K562 (cell line): ENCODE measurements at regions not wholly inside any gene's neighbourhood (a gene's known extent, or its start where the extent isn't known, plus 50 kb on each side); places are given as distances from the start of the nearest gene placed in this dataset.

Source experiments
- ATAC-seq: fragments of 200-7000 bp; cut with Tn5 transposase; 3 replicates; pipeline ENCODE4 v1.9.1; 2020; ENCODE audit warnings: moderate library complexity
- BruUV-seq: library from RNA; stranded (reverse); fragments of 400-500 nt; replicated peaks from 2 replicates; lab custom pipeline; 2021; lab: Mats Ljungman, UMichigan
- CTCF ChIA-PET: fragments of 300-600 bp; formaldehyde crosslinking; extraction: SDS; loops from one replicate; lab custom pipeline; 2021; ENCODE audit warnings: low intra/inter-chr PET ratio; lab: Yijun Ruan, JAX
- POLR2A ChIA-PET: fragments of 300-600, 350-650 bp; sonication (Branson Sonifier 250); formaldehyde crosslinking; extraction: SDS; loops from one replicate; lab custom pipeline; 2021; ENCODE audit warnings: antibody characterized with exemption, inconsistent platforms; lab: Yijun Ruan, JAX
- DNase-seq, 4 experiments: peaks; one replicate each; pipeline versions ENCODE4 v3.0.0 to v3.0.0-alpha.2; 2011 to 2018; ENCODE audit warnings: low spot score in 3 of 4, mixed read lengths in 3 of 4; ENCODE audit errors: extremely low read depth in 1 of 4
- FAIRE-seq: peaks from 2 replicates; lab custom pipeline; 2011; peaks lifted over from hg19 to GRCh38; lab: Jason Lieb, UNC
- H2AFZ ChIP-seq: 2 replicates; pipeline ENCODE4 v1.6.0; 2011; ENCODE audit warnings: low read depth, low read length, control low read depth, inconsistent platforms
- H3K27ac ChIP-seq: fragments of 200-600 bp; 3 replicates; pipeline ENCODE4 v1.8.0; 2011; ENCODE audit warnings: low read depth, mild to moderate bottlenecking, control low read depth, inconsistent platforms, low read length, moderate library complexity, mixed read lengths; ENCODE audit errors: extremely low read depth
- H3K27me3 ChIP-seq, 2 experiments: fragments of 300-600 bp in 1 of 2; 2 replicates in 1 of 2; 3 replicates in 1 of 2; pipeline versions ENCODE4 v1.6.0 to v1.8.0; 2011; ENCODE audit warnings: inconsistent platforms in 2 of 2, low read length in 2 of 2, mild to moderate bottlenecking in 1 of 2, mixed read lengths in 1 of 2, moderate library complexity in 1 of 2; ENCODE audit not compliant: control insufficient read depth in 2 of 2, insufficient read depth in 2 of 2
- H3K36me3 ChIP-seq: fragments of 300-600 bp; 3 replicates; pipeline ENCODE4 v1.8.0; 2011; ENCODE audit warnings: mild to moderate bottlenecking, low read length, inconsistent platforms; ENCODE audit not compliant: control insufficient read depth, insufficient read depth
- H3K4me1 ChIP-seq, 2 experiments: fragments of 200-600 bp in 1 of 2; replicated peaks in 1 of 2; 2 replicates in 1 of 2; 3 replicates in 1 of 2; pipeline versions ENCODE4 v1.5.1 to v1.8.0; 2011; ENCODE audit warnings: inconsistent platforms in 2 of 2, low read length in 2 of 2, mild to moderate bottlenecking in 1 of 2, mixed read lengths in 1 of 2, moderate library complexity in 1 of 2; ENCODE audit not compliant: control insufficient read depth in 2 of 2, insufficient read depth in 2 of 2
- H3K4me2 ChIP-seq: 2 replicates; pipeline ENCODE4 v1.6.1; 2011; ENCODE audit warnings: low read length, control low read depth, inconsistent platforms, mixed read lengths; ENCODE audit not compliant: insufficient read depth
- H3K4me3 ChIP-seq: fragments of 200-600 bp; sonication (generic), shearing (Covaris generic); 2 replicates; pipeline ENCODE4 v1.5.1; 2016; ENCODE audit warnings: control low read depth, inconsistent platforms
- H3K79me2 ChIP-seq: fragments of 200-600 bp; 3 replicates; pipeline ENCODE4 v1.8.0; 2011; ENCODE audit warnings: low read length, inconsistent platforms; ENCODE audit not compliant: control insufficient read depth, insufficient read depth
- H3K9ac ChIP-seq, 2 experiments: 2 replicates each; pipeline versions ENCODE4 v1.6.0 to v1.6.1; 2011; ENCODE audit warnings: low read depth in 2 of 2, low read length in 2 of 2, control low read depth in 1 of 2, inconsistent platforms in 1 of 2, mild to moderate bottlenecking in 1 of 2, mixed read lengths in 1 of 2; ENCODE audit not compliant: insufficient read depth in 1 of 2
- H3K9me1 ChIP-seq: one replicate; pipeline ENCODE4 v1.6.0; 2011; ENCODE audit warnings: inconsistent platforms, mild to moderate bottlenecking, low read length, moderate library complexity; ENCODE audit not compliant: control insufficient read depth, insufficient read depth
- H3K9me3 ChIP-seq: replicated peaks from 2 replicates; pipeline ENCODE4 v1.5.1; 2011; ENCODE audit warnings: low read depth, low read length, inconsistent platforms; ENCODE audit not compliant: control insufficient read depth, insufficient read depth
- H4K20me1 ChIP-seq: replicated peaks from 2 replicates; pipeline ENCODE4 v1.6.1; 2011; ENCODE audit warnings: low read length, inconsistent platforms, mixed read lengths; ENCODE audit not compliant: control insufficient read depth, insufficient read depth
- EP300 ChIP-seq: IDR thresholded peaks from 2 replicates; pipeline ENCODE4 v1.6.1; 2012; ENCODE audit warnings: low read length, improper control_type of control experiment
- FOXJ3 ChIP-seq: sonication (generic); formaldehyde crosslinking; IDR thresholded peaks from 2 replicates; pipeline ENCODE4 v1.4.0; 2020; ENCODE audit warnings: mild to moderate bottlenecking, missing genetic modification reagents
- FUS ChIP-seq: fragments of 200-400 bp; formaldehyde crosslinking; optimal IDR thresholded peaks from 2 replicates; pipeline ENCODE3; 2017; ENCODE audit warnings: low read depth, low read length
- GABPA ChIP-seq: fragments of 200-800 bp; sonication (Bioruptor generic); conservative IDR thresholded peaks from 2 replicates; pipeline ENCODE4 v1.6.1; 2016; ENCODE audit warnings: low read depth, missing genetic modification characterization, missing compliant biosample characterization
- HEY1 ChIP-seq: fragments of 250-450 bp; sonication (Bioruptor Pico); IDR thresholded peaks from 2 replicates; pipeline ENCODE4 v1.5.0; 2020; ENCODE audit warnings: mild to moderate bottlenecking, moderate library complexity, borderline replicate concordance
- HNRNPL ChIP-seq: fragments of 200-400 bp; formaldehyde crosslinking; IDR thresholded peaks from 2 replicates; pipeline ENCODE4 v1.6.1; 2017; ENCODE audit warnings: low read depth, mild to moderate bottlenecking, low read length
- IFI16 ChIP-seq: fragments of 250-450 bp; sonication (Bioruptor Pico); IDR thresholded peaks from 2 replicates; pipeline ENCODE4 v2.1.2; 2022; ENCODE audit warnings: mild to moderate bottlenecking, inconsistent platforms
- NUFIP1 ChIP-seq: fragments of 450-650 bp; IDR thresholded peaks from 2 replicates; pipeline ENCODE4 v1.6.1; 2018; ENCODE audit not compliant: partially characterized antibody
- PHF8 ChIP-seq: fragments of 200-600 bp; sonication (generic); IDR thresholded peaks from 2 replicates; pipeline ENCODE4 v1.6.1; 2012; ENCODE audit warnings: mixed run types, mild to moderate bottlenecking, inconsistent platforms, low read length, moderate library complexity, borderline replicate concordance
- POLR2B ChIP-seq: fragments of 450-650 bp; IDR thresholded peaks from 2 replicates; pipeline ENCODE4 v1.6.1; 2018; ENCODE audit warnings: low read depth; ENCODE audit not compliant: partially characterized antibody
- RBM15 ChIP-seq: fragments of 200-400 bp; formaldehyde crosslinking; IDR thresholded peaks from 2 replicates; pipeline ENCODE4 v1.6.1; 2018; ENCODE audit warnings: mild to moderate bottlenecking, low read length, moderate library complexity; ENCODE audit not compliant: insufficient read depth
- SIN3B ChIP-seq: fragments of 450-650 bp; IDR thresholded peaks from 2 replicates; pipeline ENCODE4 v1.6.1; 2017; ENCODE audit warnings: low read depth, mild to moderate bottlenecking, moderate library complexity
- SMARCE1 ChIP-seq: fragments of 450-650 bp; IDR thresholded peaks from 2 replicates; pipeline ENCODE4 v1.7.1; 2016; ENCODE audit warnings: mild to moderate bottlenecking
- ZNF408 ChIP-seq: fragments of 250-450 bp; sonication (Bioruptor Pico); IDR thresholded peaks from 2 replicates; pipeline ENCODE4 v1.4.0; 2020; ENCODE audit warnings: low read depth, mild to moderate bottlenecking, moderate library complexity
- ZNF592 ChIP-seq: fragments of 450-650 bp; IDR thresholded peaks from 2 replicates; pipeline ENCODE4 v1.6.1; 2017; ENCODE audit warnings: antibody characterized with exemption, mild to moderate bottlenecking
- ZNF639 ChIP-seq, 2 experiments: fragments of 200-800 bp in 1 of 2; sonication (Bioruptor generic) in 1 of 2; sonication (generic) in 1 of 2; formaldehyde crosslinking in 1 of 2; IDR thresholded peaks in 1 of 2; conservative IDR thresholded peaks in 1 of 2; 2 replicates each; pipeline versions ENCODE4 v1.5.0 to v1.6.1; 2016 to 2020; ENCODE audit warnings: missing compliant biosample characterization in 1 of 2, missing genetic modification characterization in 1 of 2, missing genetic modification reagents in 1 of 2
- ZNF696 ChIP-seq: fragments of 250-450 bp; sonication (Bioruptor Pico); conservative IDR thresholded peaks from 2 replicates; pipeline ENCODE4 v1.4.0; 2020; ENCODE audit warnings: mild to moderate bottlenecking, moderate library complexity
- WGBS: fragments of 100-300 bp; shearing (Covaris generic); methylation state at CpG from one replicate; pipeline ENCODE4 v1.1.6; 2016; ENCODE audit warnings: low coverage, mixed read lengths; ENCODE audit not compliant: insufficient coverage; ENCODE audit errors: missing lambda C conversion rate; 5-methylcytosine and 5-hydroxymethylcytosine counted together
- in situ Hi-C: fragments of 300-500 bp; cut with MboI; formaldehyde crosslinking; loops from 4 replicates; pipeline ENCODE4 v1.15.0; 2018; ENCODE audit warnings: inconsistent platforms, mixed read lengths
- intact Hi-C: fragments of 100-400 bp; cut with micrococcal nuclease; formaldehyde crosslinking; loops from 2 replicates; pipeline ENCODE4 v1.14.2; 2022

GRCh38 chr6:170038251-170038650, 252.6 kb downstream of the DLL1 start:
- BruUV-seq, result no TSS peak
- H3K9ac ChIP-seq, result no peak overlapping the region
- CTCF ChIA-PET, result no interaction called here
- no peaks in the 10 kb centered on the region for H3K36me3 ChIP-seq
- in situ Hi-C loops (no loop called here), intact Hi-C loops (no loop called here)
- no peaks in the 10 kb centered on the region for H3K9me3 ChIP-seq
- no peak overlapping the region for H3K4me3 ChIP-seq
- ATAC-seq, result no peak
- H3K9me1 ChIP-seq, result no peaks in the 10 kb centered on the region
- H3K79me2 ChIP-seq, result no peaks in the 10 kb centered on the region
- H3K27me3 ChIP-seq, result peaks cover 0 to 42% of the 10 kb centered on the region in 2 experiments; a peak in 2 of 5 replicates
- POLR2A ChIA-PET, result no interaction called here
- H3K4me1 ChIP-seq, result no peaks in the 10 kb centered on the region
- 0% methylated on average over 7 of the region's 7 CpGs for WGBS
- peaks cover 9% of the 10 kb centered on the region; the same call in 1 of the 2 replicates for H4K20me1 ChIP-seq
- H2AFZ ChIP-seq, result no peak overlapping the region
- DNase-seq, result no peak
- no peak overlapping the region for H3K27ac ChIP-seq
- no peak for FAIRE-seq
- H3K4me2 ChIP-seq, result no peak overlapping the region
- TF ChIP-seq EP300, result no peak
- no peak for TF ChIP-seq SIN3B
- no peak for TF ChIP-seq RBM15
- no peak for TF ChIP-seq NUFIP1
- no peak for TF ChIP-seq HEY1 (CRISPR knock-in tag)
- no peak for TF ChIP-seq HNRNPL
- TF ChIP-seq IFI16 (CRISPR knock-in tag), result no peak
- TF ChIP-seq PHF8, result no peak
- TF ChIP-seq ZNF696 (CRISPR knock-in tag), result no peak
- no peak for TF ChIP-seq ZNF592
- no peak for TF ChIP-seq GABPA
- no peak for TF ChIP-seq ZNF639 (CRISPR knock-in tag; conservative IDR thresholded peaks at IDR 0.05 in 1 of 2, IDR thresholded peaks at IDR 0.05 in 1 of 2)
- TF ChIP-seq FOXJ3 (CRISPR knock-in tag), result no peak
- TF ChIP-seq ZNF408 (CRISPR knock-in tag), result no peak
- TF ChIP-seq FUS, result no peak
- TF ChIP-seq POLR2B, result no peak
- no peak for TF ChIP-seq SMARCE1
